Endothelial cell of umbilical vein (primary cell): ENCODE measurements at regions not wholly inside any gene's neighbourhood (a gene's known extent, or its start where the extent isn't known, plus 50 kb on each side); places are given as distances from the start of the nearest gene placed in this dataset.

ENCODE experiments used
- BruUV-seq: library from RNA; stranded (reverse); fragments of 400-500 nt; replicated peaks from 2 replicates; lab custom pipeline; 2021; lab: Mats Ljungman, UMichigan
- CTCF ChIA-PET: fragments of 300-600, 350-600 bp; sonication (Branson Sonifier 250); formaldehyde crosslinking; loops from one replicate; lab custom pipeline; 2021; ENCODE audit warnings: antibody characterized with exemption, inconsistent platforms; lab: Charles Lee
- POLR2A ChIA-PET: fragments of 300-600, 350-600 bp; sonication (Branson Sonifier 250); formaldehyde crosslinking; loops from one replicate; lab custom pipeline; 2021; ENCODE audit warnings: antibody characterized with exemption, inconsistent platforms; lab: Charles Lee
- DNase-seq: peaks from one replicate; pipeline ENCODE4 v3.0.0-alpha.2; 2011; ENCODE audit warnings: low read depth, low spot score
- FAIRE-seq: peaks from 2 replicates; lab custom pipeline; 2011; peaks lifted over from hg19 to GRCh38; lab: Jason Lieb, UNC
- H2AFZ ChIP-seq: 2 replicates; pipeline ENCODE4 v1.6.0; 2012; ENCODE audit warnings: low read depth, low read length, control low read depth, inconsistent platforms
- H3K27ac ChIP-seq: 2 replicates; pipeline ENCODE4 v1.5.1; 2011; ENCODE audit warnings: low read depth, mild to moderate bottlenecking, control low read depth, low read length, moderate library complexity; ENCODE audit not compliant: insufficient read depth
- H3K27me3 ChIP-seq, 2 experiments: 2 replicates each; pipeline versions ENCODE4 v1.6.0 to v1.6.1; 2011; ENCODE audit warnings: low read length in 2 of 2, mixed read lengths in 1 of 2; ENCODE audit not compliant: control insufficient read depth in 2 of 2, insufficient read depth in 2 of 2
- H3K36me3 ChIP-seq, 2 experiments: 2 replicates in 1 of 2; 3 replicates in 1 of 2; pipeline ENCODE4 v1.5.1; 2011; ENCODE audit warnings: low read length in 2 of 2, mild to moderate bottlenecking in 1 of 2, moderate library complexity in 1 of 2; ENCODE audit not compliant: control insufficient read depth in 2 of 2, insufficient read depth in 2 of 2; ENCODE audit errors: extremely low read depth in 1 of 2
- H3K4me1 ChIP-seq: 3 replicates; pipeline ENCODE4 v1.5.1; 2011; ENCODE audit warnings: mild to moderate bottlenecking, low read length; ENCODE audit not compliant: control insufficient read depth, insufficient read depth; ENCODE audit errors: extremely low read depth
- H3K4me2 ChIP-seq: 2 replicates; pipeline ENCODE4 v1.6.1; 2011; ENCODE audit warnings: low read length, control low read depth, mixed read lengths; ENCODE audit not compliant: insufficient read depth
- H3K4me3 ChIP-seq, 3 experiments: fragments of 200-600 bp in 1 of 3; sonication (generic), shearing (Covaris generic) in 1 of 3; replicated peaks in 1 of 3; 2 replicates each; pipeline ENCODE4 v1.5.1; 2011 to 2016; ENCODE audit warnings: control low read depth in 3 of 3, low read length in 3 of 3, mild to moderate bottlenecking in 2 of 3, inconsistent platforms in 1 of 3, low read depth in 1 of 3, moderate library complexity in 1 of 3; ENCODE audit not compliant: insufficient read depth in 1 of 3
- H3K79me2 ChIP-seq: 2 replicates; pipeline ENCODE4 v1.6.0; 2012; ENCODE audit warnings: low read length, inconsistent platforms; ENCODE audit not compliant: control insufficient read depth, insufficient read depth
- H3K9ac ChIP-seq: replicated peaks from 2 replicates; pipeline ENCODE3; 2011; ENCODE audit warnings: low read length, control low read depth; ENCODE audit not compliant: insufficient read depth; ENCODE audit errors: extremely low read depth
- H3K9me1 ChIP-seq: replicated peaks from 3 replicates; pipeline ENCODE4 v1.6.0; 2011; ENCODE audit warnings: mild to moderate bottlenecking, low read length; ENCODE audit not compliant: control insufficient read depth, insufficient read depth; ENCODE audit errors: extremely low read depth
- H3K9me3 ChIP-seq: replicated peaks from 2 replicates; pipeline ENCODE4 v1.5.1; 2012; ENCODE audit warnings: low read length, inconsistent platforms; ENCODE audit not compliant: control insufficient read depth, insufficient read depth
- H4K20me1 ChIP-seq: replicated peaks from 2 replicates; pipeline ENCODE3; 2011; ENCODE audit warnings: mild to moderate bottlenecking, low read length; ENCODE audit not compliant: control insufficient read depth, insufficient read depth; ENCODE audit errors: extremely low read depth
- CTCF ChIP-seq, 2 donors: IDR thresholded peaks; 1 replicate in 1 of 2; 2 replicates in 1 of 2; pipeline ENCODE4 v1.5.1; 2011; ENCODE audit warnings: low read length in 2 of 2, mild to moderate bottlenecking in 2 of 2, moderate library complexity in 2 of 2, control low read depth in 1 of 2, inconsistent platforms in 1 of 2, low read depth in 1 of 2; ENCODE audit not compliant: insufficient read depth in 1 of 2; ENCODE audit errors: extremely low read depth in 1 of 2
- EZH2 ChIP-seq: IDR thresholded peaks from 2 replicates; pipeline ENCODE4 v1.6.1; 2012; ENCODE audit warnings: borderline replicate concordance, low read depth, mild to moderate bottlenecking, moderate library complexity, low read length, inconsistent platforms; ENCODE audit not compliant: severe bottlenecking
- FOS ChIP-seq: IDR thresholded peaks from 2 replicates; pipeline ENCODE4 v1.6.1; 2011; ENCODE audit warnings: mild to moderate bottlenecking, low read length, moderate library complexity, borderline replicate concordance; ENCODE audit not compliant: insufficient read depth
- GATA2 ChIP-seq: IDR thresholded peaks from 2 replicates; pipeline ENCODE4 v1.7.0; 2011; ENCODE audit warnings: low read depth, mild to moderate bottlenecking, moderate library complexity, mixed read lengths, low read length; ENCODE audit not compliant: insufficient read length, insufficient read depth
- JUN ChIP-seq: IDR thresholded peaks from 2 replicates; pipeline ENCODE4 v1.6.1; 2011; ENCODE audit warnings: borderline replicate concordance, low read depth; ENCODE audit not compliant: insufficient read length, insufficient read depth
- MAX ChIP-seq: IDR thresholded peaks from 2 replicates; pipeline ENCODE4 v1.6.1; 2011; ENCODE audit not compliant: insufficient read depth, insufficient read length
- MYC ChIP-seq: IDR thresholded peaks from one replicate; pipeline ENCODE4 v1.6.1; 2011; ENCODE audit warnings: mild to moderate bottlenecking, low read depth, low read length
- POLR2A ChIP-seq: IDR thresholded peaks from 2 replicates; pipeline ENCODE4 v1.6.1; 2012; ENCODE audit warnings: low read depth, mild to moderate bottlenecking, control low read depth, low read length
- POLR2AphosphoS5 ChIP-seq: IDR thresholded peaks from 2 replicates; pipeline ENCODE4 v1.6.1; 2012; ENCODE audit warnings: low read depth, mild to moderate bottlenecking, control low read depth, low read length, moderate library complexity; ENCODE audit not compliant: insufficient read depth
- dilution Hi-C: fragments of 300-500 bp; cut with MboI; formaldehyde crosslinking; loops from one replicate; pipeline ENCODE4 v1.15.0; 2019; ENCODE audit warnings: low sequenced_read_pairs; ENCODE audit not compliant: extremely low pct_ligation_motif_present
- intact Hi-C: fragments of 100-400 bp; cut with micrococcal nuclease; formaldehyde crosslinking; loops from one replicate; pipeline ENCODE4 v1.10.0; 2022

- Histone ChIP-seq H2AFZ (no peak overlapping the region), H3K36me3 (no peaks in the 10 kb centered on the region), H4K20me1 (no peaks in the 10 kb centered on the region), H3K27ac (no peak overlapping the region), H3K4me2 (no peak overlapping the region), H3K4me1 (no peaks in the 10 kb centered on the region), H3K9ac (no peak overlapping the region), H3K4me3 (no peak overlapping the region), H3K9me3 (no peaks in the 10 kb centered on the region), H3K27me3 (no peaks in the 10 kb centered on the region), H3K9me1 (no peaks in the 10 kb centered on the region), H3K79me2 (no peaks in the 10 kb centered on the region)
- dilution Hi-C loops = no loop called here
- ChIA-PET CTCF (interaction anchor here (0.9 to 1.1 kb wide), 2 partner anchors 12 to 58 kb away, joined by 3 read pairs; no protein-coding TSS in a partner anchor), POLR2A (no interaction called here)
- FAIRE-seq = no peak
- TF ChIP-seq MAX (no peak), GATA2 (peak; percentile 15)
- intact Hi-C loops = no loop called here
- no TSS peak for BruUV-seq
- no peak for DNase-seq
Measured at GRCh38 chr4:31125496-31125895, 405.3 kb downstream of the PCDH7 start.

- no peaks in the 10 kb centered on the region for H3K36me3 ChIP-seq
- no peak overlapping the region for H3K4me2 ChIP-seq
- no peaks in the 10 kb centered on the region for H3K4me1 ChIP-seq
- H2AFZ ChIP-seq = no peak overlapping the region
- CTCF ChIA-PET = no interaction called here
- no peaks in the 10 kb centered on the region for H4K20me1 ChIP-seq
- no peaks in the 10 kb centered on the region for H3K27me3 ChIP-seq
- H3K4me3 ChIP-seq = no peak overlapping the region
- H3K27ac ChIP-seq = no peak overlapping the region
- H3K79me2 ChIP-seq = no peaks in the 10 kb centered on the region
- POLR2A ChIA-PET = no interaction called here
- FAIRE-seq (no peak), DNase-seq (no peak)
- TF ChIP-seq MAX (no peak), POLR2A (no peak), GATA2 (no peak), FOS (no peak), POLR2AphosphoS5 (no peak), EZH2 (no peak), MYC (no peak), CTCF (IDR thresholded peaks at IDR 0.05; ENCODE audit: extremely low read depth in 1 of 2, insufficient read depth in 1 of 2, low read depth in 1 of 2, low read length in 2 of 2) (no peak), JUN (no peak)
- dilution Hi-C loops = no loop called here
- H3K9me1 ChIP-seq = no peaks in the 10 kb centered on the region
- intact Hi-C loops = no loop called here
- H3K9ac ChIP-seq = no peak overlapping the region
- BruUV-seq = no TSS peak
- no peaks in the 10 kb centered on the region for H3K9me3 ChIP-seq
Measured at GRCh38 chr4:31126881-31127398, 406.8 kb downstream of the PCDH7 start.
